ENCODE measurements at regions not wholly inside any gene's neighbourhood (a gene's known extent, or its start where the extent isn't known, plus 50 kb on each side); places are given as distances from the start of the nearest gene placed in this dataset.

DNA sequence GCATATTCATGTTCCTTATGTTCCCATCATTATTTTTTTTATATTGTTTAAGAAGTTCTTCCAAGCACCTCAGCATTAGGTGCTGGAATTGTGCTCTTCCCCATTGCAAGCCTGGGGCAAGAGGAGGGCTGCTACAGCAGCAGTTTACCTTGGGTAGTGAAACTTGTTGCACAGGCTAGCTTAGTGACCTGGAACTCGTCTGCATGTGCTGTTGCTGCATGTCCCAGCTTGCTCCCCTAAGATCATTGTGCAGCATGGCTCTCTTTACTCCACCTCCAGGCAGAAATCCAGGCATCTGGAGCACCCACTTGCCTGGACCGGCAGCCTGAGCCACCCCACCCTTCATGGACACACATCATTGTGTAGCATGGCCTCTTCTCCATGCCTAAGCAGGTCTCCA, 776.0 kb downstream of the GLUD2 start:
- TF ChIP-seq EZH2phosphoT487 (IDR thresholded peaks at IDR 0.05; ENCODE audit: low read depth): no peak
- TF ChIP-seq, protein P1, sequence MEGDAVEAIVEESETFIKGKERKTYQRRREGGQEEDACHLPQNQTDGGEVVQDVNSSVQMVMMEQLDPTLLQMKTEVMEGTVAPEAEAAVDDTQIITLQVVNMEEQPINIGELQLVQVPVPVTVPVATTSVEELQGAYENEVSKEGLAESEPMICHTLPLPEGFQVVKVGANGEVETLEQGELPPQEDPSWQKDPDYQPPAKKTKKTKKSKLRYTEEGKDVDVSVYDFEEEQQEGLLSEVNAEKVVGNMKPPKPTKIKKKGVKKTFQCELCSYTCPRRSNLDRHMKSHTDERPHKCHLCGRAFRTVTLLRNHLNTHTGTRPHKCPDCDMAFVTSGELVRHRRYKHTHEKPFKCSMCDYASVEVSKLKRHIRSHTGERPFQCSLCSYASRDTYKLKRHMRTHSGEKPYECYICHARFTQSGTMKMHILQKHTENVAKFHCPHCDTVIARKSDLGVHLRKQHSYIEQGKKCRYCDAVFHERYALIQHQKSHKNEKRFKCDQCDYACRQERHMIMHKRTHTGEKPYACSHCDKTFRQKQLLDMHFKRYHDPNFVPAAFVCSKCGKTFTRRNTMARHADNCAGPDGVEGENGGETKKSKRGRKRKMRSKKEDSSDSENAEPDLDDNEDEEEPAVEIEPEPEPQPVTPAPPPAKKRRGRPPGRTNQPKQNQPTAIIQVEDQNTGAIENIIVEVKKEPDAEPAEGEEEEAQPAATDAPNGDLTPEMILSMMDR (IDR thresholded peaks at IDR 0.05; ENCODE audit: low read depth, low read length): no peak
